CD4-positive, alpha-beta T cell treated with Interleukin-4 for 1 hour (primary cell): ENCODE measurements at regions not wholly inside any gene's neighbourhood (a gene's known extent, or its start where the extent isn't known, plus 50 kb on each side); places are given as distances from the start of the nearest gene placed in this dataset.

ENCODE experiments used
- DNase-seq, 2 donors: peaks; one replicate each; pipeline ENCODE4 v3.0.0-alpha.2; 2020 to 2022

GRCh38 chr4:62865261-62865660 is 1544.0 kb downstream of the TECRL start:
- no peak for DNase-seq

- no peak for DNase-seq
Observed at GRCh38 chr4:62849696-62850095, 1559.6 kb downstream of the TECRL start.

- DNase-seq = no peak
Observed at GRCh38 chr4:62835631-62836030, 1573.6 kb downstream of the TECRL start.

- no peak for DNase-seq
Observed at GRCh38 chr4:62822306-62822705, 1586.9 kb downstream of the TECRL start.

- no peak for DNase-seq
Observed at GRCh38 chr4:62816566-62816965, 1592.7 kb downstream of the TECRL start.

GRCh38 chr4:62814510-62815047 is 1594.7 kb downstream of the TECRL start:
- DNase-seq = no peak

- no peak for DNase-seq
Observed at GRCh38 chr4:62806816-62807215, 1602.4 kb downstream of the TECRL start.

- DNase-seq = no peak
Observed at GRCh38 chr4:62804075-62804474, 1603.9 kb downstream of the ADGRL3 start.

- DNase-seq = no peak
Observed at GRCh38 chr4:62797221-62797620, 1597.1 kb downstream of the ADGRL3 start.

GRCh38 chr4:62791386-62791785 is 1591.3 kb downstream of the ADGRL3 start:
- no peak for DNase-seq

- no peak for DNase-seq
Observed at GRCh38 chr4:62771983-62772557, 1571.9 kb downstream of the ADGRL3 start.

GRCh38 chr4:62740296-62740695 is 1540.2 kb downstream of the ADGRL3 start:
- DNase-seq = no peak

- no peak for DNase-seq
Observed at GRCh38 chr4:62717154-62717553, 1517.0 kb downstream of the ADGRL3 start.

GRCh38 chr4:62711575-62711974 is 1511.4 kb downstream of the ADGRL3 start:
- DNase-seq = no peak

- no peak for DNase-seq
Observed at GRCh38 chr4:62709618-62710252, 1509.6 kb downstream of the ADGRL3 start.

- DNase-seq = no peak
Observed at GRCh38 chr4:62706423-62706822, 1506.3 kb downstream of the ADGRL3 start.

- DNase-seq = no peak
Observed at GRCh38 chr4:62683799-62684566, 1483.9 kb downstream of the ADGRL3 start.

- no peak for DNase-seq
Observed at GRCh38 chr4:62676962-62677361, 1476.8 kb downstream of the ADGRL3 start.

- no peak for DNase-seq
Observed at GRCh38 chr4:62670514-62670913, 1470.4 kb downstream of the ADGRL3 start.

- no peak for DNase-seq
Observed at GRCh38 chr4:62661821-62662220, 1461.7 kb downstream of the ADGRL3 start.

GRCh38 chr4:62656006-62656405 is 1455.9 kb downstream of the ADGRL3 start:
- DNase-seq = no peak

GRCh38 chr4:62644372-62644771 is 1444.2 kb downstream of the ADGRL3 start:
- DNase-seq = no peak

GRCh38 chr4:62640296-62640695 is 1440.2 kb downstream of the ADGRL3 start:
- DNase-seq = no peak

- no peak for DNase-seq
Observed at GRCh38 chr4:62627671-62628070, 1427.5 kb downstream of the ADGRL3 start.
